MM.1S (cell line): ENCODE measurements at regions not wholly inside any gene's neighbourhood (a gene's known extent, or its start where the extent isn't known, plus 50 kb on each side); places are given as distances from the start of the nearest gene placed in this dataset.

Experiments used
- DNase-seq: peaks from one replicate; pipeline ENCODE4 v3.0.0-alpha.2; 2015
- H2AFZ ChIP-seq: fragments of 300-600 bp; sonication (generic); 2 replicates; pipeline ENCODE4 v1.6.0; 2016; ENCODE audit warnings: antibody characterized with exemption, low read length
- H3F3A ChIP-seq: fragments of 300-600 bp; sonication (generic); 2 replicates; pipeline ENCODE4 v1.6.1; 2016; ENCODE audit warnings: mild to moderate bottlenecking, antibody characterized with exemption, low read length, moderate library complexity, mixed read lengths; ENCODE audit not compliant: insufficient read depth
- H3K27ac ChIP-seq: fragments of 300-600 bp; sonication (generic); 2 replicates; pipeline ENCODE4 v1.5.1; 2016; ENCODE audit warnings: mild to moderate bottlenecking, low read length
- H3K27me3 ChIP-seq: fragments of 300-600 bp; sonication (generic); replicated peaks from 2 replicates; pipeline ENCODE4 v1.6.0; 2016; ENCODE audit warnings: low read length; ENCODE audit not compliant: insufficient read depth
- H3K36me3 ChIP-seq: fragments of 300-600 bp; sonication (generic); replicated peaks from 2 replicates; pipeline ENCODE4 v1.6.1; 2016; ENCODE audit warnings: mild to moderate bottlenecking, low read length, mixed read lengths; ENCODE audit not compliant: insufficient read depth
- H3K4me1 ChIP-seq: fragments of 300-600 bp; sonication (generic); 2 replicates; pipeline ENCODE4 v1.6.1; 2016; ENCODE audit warnings: low read length, mixed read lengths
- H3K4me2 ChIP-seq: fragments of 300-600 bp; sonication (generic); 2 replicates; pipeline ENCODE4 v1.6.0; 2016; ENCODE audit warnings: low read depth, low read length
- H3K4me3 ChIP-seq: fragments of 300-600 bp; sonication (generic); 2 replicates; pipeline ENCODE4 v1.5.1; 2016; ENCODE audit warnings: low read length, mixed read lengths
- H3K79me2 ChIP-seq: fragments of 300-600 bp; sonication (generic); 2 replicates; pipeline ENCODE4 v1.6.1; 2016; ENCODE audit warnings: mixed run types, low read length, mixed read lengths
- H3K9ac ChIP-seq: fragments of 300-600 bp; sonication (generic); 2 replicates; pipeline ENCODE4 v1.6.1; 2016; ENCODE audit warnings: low read length, mixed read lengths
- H3K9me2 ChIP-seq: fragments of 300-600 bp; sonication (generic); replicated peaks from 2 replicates; pipeline ENCODE4 v1.6.1; 2016; ENCODE audit warnings: mild to moderate bottlenecking, low read length, mixed read lengths; ENCODE audit not compliant: insufficient read depth
- H3K9me3 ChIP-seq: fragments of 300-600 bp; sonication (generic); replicated peaks from 2 replicates; pipeline ENCODE4 v1.6.1; 2016; ENCODE audit warnings: mild to moderate bottlenecking, low read length, mixed read lengths; ENCODE audit not compliant: insufficient read depth
- H4K20me1 ChIP-seq: fragments of 300-600 bp; sonication (generic); 2 replicates; pipeline ENCODE4 v1.6.1; 2016; ENCODE audit warnings: mild to moderate bottlenecking, low read length, moderate library complexity, mixed read lengths; ENCODE audit not compliant: insufficient read depth
- EZH2 ChIP-seq: fragments of 300-600 bp; sonication (generic); optimal IDR thresholded peaks from 2 replicates; pipeline ENCODE3; 2017; ENCODE audit warnings: low read depth, mild to moderate bottlenecking, antibody characterized with exemption, low read length, mixed read lengths
- EZH2phosphoT487 ChIP-seq: fragments of 300-600 bp; sonication (generic); IDR thresholded peaks from 2 replicates; pipeline ENCODE4 v1.6.1; 2018; ENCODE audit warnings: antibody characterized with exemption, low read length
- TF ChIP-seq, protein P1 (sequence below): fragments of 300-600 bp; sonication (generic); IDR thresholded peaks from 2 replicates; pipeline ENCODE4 v1.5.1; 2016; ENCODE audit warnings: antibody characterized with exemption, low read length, mixed read lengths

DNA sequence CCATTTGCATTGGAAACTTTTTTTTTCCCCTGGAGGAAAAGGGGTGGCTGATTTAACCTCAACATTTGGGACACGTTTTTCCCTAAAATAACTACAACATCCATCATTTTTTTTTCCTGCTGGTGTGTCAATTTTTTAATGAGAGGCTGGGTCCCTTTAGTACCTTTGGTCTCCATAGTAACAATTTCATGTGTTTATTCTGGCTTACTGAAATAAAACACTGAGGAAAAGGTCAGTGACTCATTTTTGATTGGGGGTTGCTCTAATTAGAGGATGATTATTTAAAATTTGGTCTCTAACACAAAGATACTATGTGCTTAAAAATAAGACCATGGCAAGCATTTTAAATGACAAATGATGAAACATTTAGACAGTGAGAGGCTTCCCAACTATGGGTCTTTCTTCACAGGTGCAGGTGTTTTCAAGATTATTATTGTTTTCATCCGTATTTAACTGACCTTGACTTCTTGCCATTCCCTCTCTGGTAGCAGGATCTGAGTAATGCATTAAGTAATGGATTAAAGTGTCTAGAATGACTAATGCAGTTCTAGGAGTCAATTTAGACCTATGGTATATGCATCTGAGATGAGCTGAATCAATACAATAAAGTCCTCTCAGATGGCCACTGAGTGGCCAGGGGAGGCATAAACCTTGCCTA lies 406.4 kb downstream of the KCNRG start:
- Histone ChIP-seq H3K4me1 (peaks cover 14% of the 10 kb centered on the region), H3K9me2 (no peaks in the 10 kb centered on the region), H3K36me3 (no peaks in the 10 kb centered on the region), H3K9ac (no peak overlapping the region), H3K79me2 (no peaks in the 10 kb centered on the region), H3K9me3 (no peaks in the 10 kb centered on the region), H2AFZ (no peak overlapping the region), H3K27ac (no peak overlapping the region), H3K4me3 (no peak overlapping the region), H3K4me2 (no peak overlapping the region), H4K20me1 (no peaks in the 10 kb centered on the region), H3K27me3 (no peaks in the 10 kb centered on the region), H3F3A (no peaks in the 10 kb centered on the region)
- DNase-seq = no peak
- TF ChIP-seq EZH2phosphoT487 = no peak
- TF ChIP-seq, protein P1, sequence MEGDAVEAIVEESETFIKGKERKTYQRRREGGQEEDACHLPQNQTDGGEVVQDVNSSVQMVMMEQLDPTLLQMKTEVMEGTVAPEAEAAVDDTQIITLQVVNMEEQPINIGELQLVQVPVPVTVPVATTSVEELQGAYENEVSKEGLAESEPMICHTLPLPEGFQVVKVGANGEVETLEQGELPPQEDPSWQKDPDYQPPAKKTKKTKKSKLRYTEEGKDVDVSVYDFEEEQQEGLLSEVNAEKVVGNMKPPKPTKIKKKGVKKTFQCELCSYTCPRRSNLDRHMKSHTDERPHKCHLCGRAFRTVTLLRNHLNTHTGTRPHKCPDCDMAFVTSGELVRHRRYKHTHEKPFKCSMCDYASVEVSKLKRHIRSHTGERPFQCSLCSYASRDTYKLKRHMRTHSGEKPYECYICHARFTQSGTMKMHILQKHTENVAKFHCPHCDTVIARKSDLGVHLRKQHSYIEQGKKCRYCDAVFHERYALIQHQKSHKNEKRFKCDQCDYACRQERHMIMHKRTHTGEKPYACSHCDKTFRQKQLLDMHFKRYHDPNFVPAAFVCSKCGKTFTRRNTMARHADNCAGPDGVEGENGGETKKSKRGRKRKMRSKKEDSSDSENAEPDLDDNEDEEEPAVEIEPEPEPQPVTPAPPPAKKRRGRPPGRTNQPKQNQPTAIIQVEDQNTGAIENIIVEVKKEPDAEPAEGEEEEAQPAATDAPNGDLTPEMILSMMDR = no peak
- no peak for TF ChIP-seq EZH2

DNA sequence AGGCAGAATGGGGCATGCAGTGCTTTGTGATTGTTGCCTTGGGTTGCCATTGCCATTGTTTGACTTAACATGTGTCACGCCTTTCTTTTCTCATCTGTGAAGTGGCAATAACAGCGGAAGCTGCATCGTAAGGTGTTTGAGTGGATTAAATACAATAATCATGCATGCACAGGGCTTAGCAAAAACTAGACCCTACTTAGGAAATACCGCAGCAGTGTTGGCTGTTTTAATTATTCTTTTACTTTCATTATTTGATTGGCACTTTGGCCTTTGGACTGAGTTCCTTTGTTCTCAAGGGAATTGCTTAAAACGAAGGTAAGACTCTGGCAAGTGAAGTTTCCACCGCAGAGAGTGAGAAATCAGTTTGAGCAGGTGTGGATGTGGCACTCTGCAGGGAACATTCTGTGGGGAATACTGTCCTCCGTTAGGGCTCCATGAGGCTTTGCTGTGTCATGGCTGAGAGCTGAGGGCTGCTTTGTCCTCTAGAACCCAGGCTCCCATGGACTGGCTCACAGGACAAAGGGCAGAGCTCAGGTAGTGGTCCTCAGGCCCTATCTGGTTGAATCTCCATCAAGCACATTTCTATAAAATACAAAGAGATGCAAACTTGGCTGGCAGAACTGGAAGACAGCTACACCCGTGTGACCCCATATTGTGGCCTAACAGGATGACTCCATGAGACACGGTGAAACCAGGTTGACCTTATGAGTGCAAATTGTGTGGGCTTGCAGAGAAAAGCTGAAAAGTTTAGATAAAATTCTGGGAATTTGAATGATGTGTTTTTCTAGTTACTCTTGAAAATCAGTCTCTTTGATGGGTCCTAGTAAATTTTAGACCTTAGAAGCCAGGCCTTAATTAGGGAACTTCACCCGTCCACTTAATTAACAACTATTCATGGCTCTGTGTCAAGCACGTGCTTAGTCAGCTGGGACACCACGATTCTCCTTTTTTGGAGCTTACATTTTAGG lies 407.2 kb downstream of the KCNRG start:
- Histone ChIP-seq H3K27me3 (no peaks in the 10 kb centered on the region), H3K27ac (no peak overlapping the region), H3K9me2 (no peaks in the 10 kb centered on the region), H2AFZ (no peak overlapping the region), H4K20me1 (no peaks in the 10 kb centered on the region), H3K4me3 (no peak overlapping the region), H3K9ac (no peak overlapping the region), H3F3A (no peaks in the 10 kb centered on the region), H3K36me3 (no peaks in the 10 kb centered on the region), H3K4me1 (peaks cover 21% of the 10 kb centered on the region), H3K79me2 (no peaks in the 10 kb centered on the region), H3K9me3 (no peaks in the 10 kb centered on the region), H3K4me2 (no peak overlapping the region)
- DNase-seq = no peak
- no peak for TF ChIP-seq EZH2
- TF ChIP-seq, protein P1 = no peak

DNA sequence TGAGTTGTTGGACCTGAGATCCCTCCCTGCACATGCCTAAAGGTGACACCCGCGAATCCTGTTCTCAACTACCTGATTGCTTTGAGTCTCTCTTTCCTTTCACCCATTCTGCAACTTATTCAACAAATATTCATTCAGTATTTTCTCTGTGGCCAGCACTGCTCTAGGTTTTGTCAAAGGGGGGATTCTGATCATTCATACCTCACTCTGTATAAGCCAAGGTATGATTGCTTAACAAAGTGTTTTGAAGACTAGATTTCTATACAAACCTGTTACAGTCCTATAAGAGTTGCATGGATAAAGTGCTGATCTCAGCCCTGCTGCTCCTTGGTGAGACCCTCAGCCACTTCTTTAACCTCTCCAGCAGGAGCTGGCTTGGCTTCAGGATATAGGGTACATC lies 409.7 kb downstream of the KCNRG start:
- no peak overlapping the region for H3K27ac ChIP-seq
- no peaks in the 10 kb centered on the region for H3K79me2 ChIP-seq
- peaks cover 8% of the 10 kb centered on the region for H3F3A ChIP-seq
- H3K9me3 ChIP-seq = no peaks in the 10 kb centered on the region
- no peak overlapping the region for H2AFZ ChIP-seq
- DNase-seq = no peak
- H4K20me1 ChIP-seq = no peaks in the 10 kb centered on the region
- H3K9me2 ChIP-seq = no peaks in the 10 kb centered on the region
- no peaks in the 10 kb centered on the region for H3K36me3 ChIP-seq
- no peak overlapping the region for H3K4me2 ChIP-seq
- H3K4me1 ChIP-seq = peaks cover 34% of the 10 kb centered on the region
- TF ChIP-seq EZH2phosphoT487 (no peak), EZH2 (no peak)
- TF ChIP-seq, protein P1 = no peak
- H3K9ac ChIP-seq = no peak overlapping the region
- no peaks in the 10 kb centered on the region for H3K27me3 ChIP-seq
- H3K4me3 ChIP-seq = no peak overlapping the region
